Erythroblast (primary cell): ENCODE measurements at regions not wholly inside any gene's neighbourhood (a gene's known extent, or its start where the extent isn't known, plus 50 kb on each side); places are given as distances from the start of the nearest gene placed in this dataset.

ENCODE experiments used
- DNase-seq, 2 experiments: peaks; one replicate each; lab custom pipeline; 2025; lab: John Stamatoyannopoulos, UW
- GATA1 ChIP-seq: IDR thresholded peaks from 2 replicates; pipeline ENCODE4 v1.6.1; 2011; ENCODE audit warnings: low read depth, mild to moderate bottlenecking, control low read depth, low read length, moderate library complexity
- POLR2A ChIP-seq: IDR thresholded peaks from 2 replicates; pipeline ENCODE4 v1.6.1; 2011; ENCODE audit warnings: mild to moderate bottlenecking, low read length

GRCh38 chr3:87045473-87045872, 54.5 kb upstream of the VGLL3 start:
- no peak for DNase-seq
- no peak for TF ChIP-seq GATA1
- no peak for TF ChIP-seq POLR2A

DNA sequence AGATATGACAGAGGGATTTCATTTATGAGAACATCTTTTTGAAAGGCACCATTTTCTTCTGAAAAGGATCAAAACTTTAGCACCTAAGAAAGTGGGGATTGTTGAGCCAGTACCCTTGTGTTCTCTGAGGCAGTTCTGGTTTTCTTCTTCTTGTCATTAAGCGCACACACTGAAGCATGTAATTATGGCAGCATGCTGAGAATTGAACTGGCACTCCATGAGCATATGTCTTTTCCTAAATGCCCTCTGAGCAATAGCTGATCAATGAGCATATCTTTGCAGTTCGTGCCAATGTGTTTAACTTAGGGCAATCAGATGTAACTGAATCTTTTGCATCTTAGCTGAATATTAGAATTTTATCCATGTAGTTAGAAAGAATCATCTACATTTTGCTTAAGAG, 53.9 kb upstream of the VGLL3 start:
- no peak for TF ChIP-seq POLR2A
- TF ChIP-seq GATA1 = no peak
- DNase-seq = no peak

- TF ChIP-seq GATA1 (no peak), POLR2A (no peak)
- DNase-seq = no peak
These were observed 53.5 kb upstream of the VGLL3 start for GRCh38 chr3:87044409-87044808.

- TF ChIP-seq POLR2A = no peak
- no peak for TF ChIP-seq GATA1
- no peak for DNase-seq
These were observed 50.2 kb upstream of the VGLL3 start for GRCh38 chr3:87041191-87041590.
